ENCODE measurements at regions not wholly inside any gene's neighbourhood (a gene's known extent, or its start where the extent isn't known, plus 50 kb on each side); places are given as distances from the start of the nearest gene placed in this dataset.

DNA sequence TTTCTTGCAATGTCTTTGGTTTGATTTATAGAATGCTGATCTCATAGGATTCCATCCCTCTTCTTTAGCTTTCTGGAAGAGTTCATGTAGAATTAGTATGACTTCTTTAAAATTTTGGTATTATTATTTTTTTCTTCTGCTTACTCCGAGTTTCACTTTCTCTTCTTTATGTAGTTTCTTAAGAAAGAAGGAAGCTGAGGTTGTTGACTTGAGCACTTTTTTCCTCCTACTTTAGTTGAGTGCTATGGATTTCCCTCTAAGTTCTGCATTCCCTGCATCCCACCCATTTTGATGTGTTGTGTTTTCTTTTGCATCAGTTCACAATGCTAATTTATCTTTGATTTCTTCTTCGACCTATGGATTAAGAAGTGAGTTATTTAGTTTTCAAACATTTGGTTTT, 78.9 kb upstream of the SPRED2 start:
- TF ChIP-seq CTCF (IDR thresholded peaks at IDR 0.05) (no peak), POLR2A (IDR thresholded peaks at IDR 0.05) (no peak)
